HG02678 (cell line): ENCODE measurements at regions not wholly inside any gene's neighbourhood (a gene's known extent, or its start where the extent isn't known, plus 50 kb on each side); places are given as distances from the start of the nearest gene placed in this dataset.
"Not testable (repeated sequence)": the region's sequence is repeated elsewhere in the genome, so short reads cannot be mapped to it uniquely, and the experiment has no call there.

ENCODE experiments used
- ATAC-seq: cut with Tn5 transposase; IDR thresholded peaks from one replicate; pipeline ENCODE4 v1.9.1; 2021; ENCODE audit warnings: mild to moderate bottlenecking, moderate library complexity; ENCODE audit not compliant: unreplicated experiment

- no peak for ATAC-seq
These were observed 142.9 kb upstream of the GRAMD2B start for GRCh38 chr5:126280343-126280742.

GRCh38 chr5:126280846-126281245 lies 142.4 kb upstream of the GRAMD2B start:
- no peak for ATAC-seq

GRCh38 chr5:126284977-126285696 lies 138.1 kb upstream of the GRAMD2B start:
- ATAC-seq = no peak

DNA sequence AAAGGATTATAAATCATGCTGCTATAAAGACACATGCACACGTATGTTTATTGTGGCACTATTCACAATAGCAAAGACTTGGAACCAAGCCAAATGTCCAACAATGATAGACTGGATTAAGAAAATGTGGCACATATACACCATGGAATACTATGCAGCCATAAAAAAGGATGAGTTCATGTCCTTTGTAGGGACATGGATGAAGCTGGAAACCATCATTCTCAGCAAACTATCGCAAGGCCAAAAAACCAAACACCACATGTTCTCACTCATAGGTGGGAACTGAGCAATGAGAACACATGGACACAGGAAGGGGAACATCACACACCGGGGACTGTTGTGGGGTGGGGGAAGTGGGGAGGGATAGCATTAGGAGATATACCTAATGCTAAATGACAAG lies 127.1 kb upstream of the GRAMD2B start:
- not testable (repeated sequence) for ATAC-seq

- no peak for ATAC-seq
These were observed 122.9 kb upstream of the GRAMD2B start for GRCh38 chr5:126300293-126300692.

GRCh38 chr5:126301056-126301455 lies 122.2 kb upstream of the GRAMD2B start:
- ATAC-seq = no peak

DNA sequence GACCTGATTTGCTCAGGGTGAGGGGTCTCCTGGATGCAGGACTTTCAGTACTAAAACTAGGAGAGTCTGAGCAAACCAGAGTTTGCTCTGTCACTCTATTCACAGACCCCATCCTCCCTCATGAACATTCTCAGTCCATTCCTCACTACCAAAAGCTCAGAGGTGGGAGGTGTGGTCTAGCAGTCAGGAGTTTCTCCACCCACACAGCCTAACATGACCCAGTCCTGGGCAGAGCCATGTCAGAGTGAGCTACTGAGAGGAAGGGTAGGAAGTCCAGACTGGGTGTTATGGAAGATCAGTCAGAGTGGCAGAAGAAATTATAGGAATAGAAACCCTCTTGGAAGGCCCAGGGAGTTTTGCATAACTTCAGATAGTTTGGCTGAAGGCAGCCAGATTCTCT lies 113.3 kb upstream of the GRAMD2B start:
- no peak for ATAC-seq

GRCh38 chr5:126311766-126312165 lies 111.4 kb upstream of the GRAMD2B start:
- no peak for ATAC-seq

- no peak for ATAC-seq
These were observed 107.9 kb upstream of the GRAMD2B start for GRCh38 chr5:126315341-126315740.

DNA sequence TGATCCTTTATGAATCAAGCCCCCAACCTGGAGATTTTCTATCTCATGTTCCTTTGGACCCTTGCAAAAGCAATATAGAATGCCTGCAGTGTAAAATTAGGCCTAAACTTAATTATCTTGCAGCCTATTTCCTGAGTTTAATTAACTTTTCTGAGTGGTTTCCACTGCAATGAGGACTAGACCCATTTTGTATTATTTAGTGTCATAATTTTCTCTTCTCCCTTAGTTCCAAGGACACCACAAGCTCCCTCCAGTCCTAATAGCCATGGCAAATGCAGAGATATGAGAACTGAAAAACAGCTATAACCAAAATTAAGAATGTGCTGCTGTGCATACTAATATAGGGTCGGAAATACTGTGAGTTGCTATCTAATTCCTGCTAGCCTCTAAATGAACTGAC lies 90.9 kb upstream of the GRAMD2B start:
- no peak for ATAC-seq

DNA sequence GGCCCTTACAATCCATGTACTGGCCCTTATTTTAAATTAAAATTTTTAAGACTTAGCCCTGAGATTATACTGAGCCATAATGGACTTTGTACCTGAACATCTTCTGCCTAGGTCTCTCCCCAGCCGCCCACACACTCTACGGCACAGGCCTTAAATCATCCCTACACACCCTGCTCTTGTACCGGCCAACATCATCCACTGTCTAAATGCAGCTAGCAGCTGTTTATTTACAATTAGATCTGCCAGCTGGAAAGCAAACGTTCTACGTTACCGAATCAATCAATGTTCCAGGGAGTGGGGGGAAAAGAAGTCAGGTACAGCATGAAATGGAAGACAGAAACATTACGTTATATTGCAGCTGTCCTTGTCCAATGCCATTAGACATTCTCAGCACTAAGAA lies 88.4 kb upstream of the GRAMD2B start:
- no peak for ATAC-seq

DNA sequence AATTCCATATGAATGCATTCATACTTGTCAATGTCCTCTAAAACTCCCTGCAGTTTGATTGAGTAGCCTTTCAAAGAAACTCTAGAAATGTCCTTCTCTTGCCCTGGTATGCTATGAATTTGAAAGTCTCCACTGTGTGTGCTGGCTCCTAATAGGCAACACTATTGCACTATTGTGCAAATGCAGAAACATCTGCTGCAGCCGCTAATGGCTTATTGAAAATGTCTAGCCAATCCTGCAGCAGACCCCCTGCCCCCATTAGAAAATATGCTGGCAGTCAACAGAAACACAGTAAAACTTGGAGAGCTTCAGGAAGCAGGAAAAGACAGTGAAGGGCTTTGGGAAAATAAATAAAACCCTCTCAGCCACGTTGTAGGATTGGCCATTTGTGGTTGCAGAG lies 87.3 kb upstream of the GRAMD2B start:
- no peak for ATAC-seq

DNA sequence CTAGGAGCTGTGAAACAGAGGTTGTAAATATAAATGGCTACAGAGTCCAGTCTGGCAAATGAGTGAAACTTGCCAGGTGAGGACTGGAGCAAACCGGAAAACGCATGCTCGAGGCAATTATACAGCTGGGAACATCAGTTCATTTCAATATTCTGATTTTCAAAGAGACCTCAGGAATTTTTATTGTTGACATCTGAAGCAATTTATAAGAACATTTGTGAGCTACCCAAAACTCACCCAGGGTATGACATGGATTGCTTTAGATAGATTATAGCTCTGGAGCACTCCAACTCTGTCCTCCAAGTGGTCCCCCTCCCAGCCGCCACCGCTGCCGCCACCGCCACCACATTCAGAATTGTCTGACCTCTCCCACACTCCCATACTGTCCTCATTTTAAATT lies 84.6 kb upstream of the GRAMD2B start:
- ATAC-seq = no peak

DNA sequence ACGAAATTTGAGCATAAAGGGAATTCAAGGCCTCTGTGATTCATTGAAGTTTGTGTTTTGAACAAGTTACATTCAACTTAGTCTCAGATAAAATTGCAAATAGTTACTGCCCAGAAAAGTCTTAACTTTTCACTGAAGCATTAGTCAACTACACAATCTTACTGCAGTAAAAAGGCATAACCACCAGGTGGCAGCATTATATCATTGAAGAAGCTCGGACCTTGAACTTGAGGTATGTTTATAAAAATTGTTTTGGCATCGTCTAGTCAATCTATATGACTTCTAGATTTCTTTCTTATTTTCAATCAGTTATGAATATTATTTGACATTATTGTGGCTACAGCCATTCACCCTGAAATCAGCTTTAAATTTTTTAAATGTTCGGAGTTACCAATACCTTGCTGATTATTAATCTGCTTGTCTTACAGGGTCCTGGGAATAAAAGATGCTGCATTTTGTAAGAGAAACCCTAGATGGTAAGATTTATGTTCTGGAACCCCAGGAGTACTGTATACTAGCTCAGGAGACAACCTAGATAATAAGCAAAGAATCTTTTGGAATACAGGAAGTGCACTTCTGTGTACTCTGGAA lies 83.9 kb upstream of the GRAMD2B start:
- ATAC-seq = peak; percentile 65

DNA sequence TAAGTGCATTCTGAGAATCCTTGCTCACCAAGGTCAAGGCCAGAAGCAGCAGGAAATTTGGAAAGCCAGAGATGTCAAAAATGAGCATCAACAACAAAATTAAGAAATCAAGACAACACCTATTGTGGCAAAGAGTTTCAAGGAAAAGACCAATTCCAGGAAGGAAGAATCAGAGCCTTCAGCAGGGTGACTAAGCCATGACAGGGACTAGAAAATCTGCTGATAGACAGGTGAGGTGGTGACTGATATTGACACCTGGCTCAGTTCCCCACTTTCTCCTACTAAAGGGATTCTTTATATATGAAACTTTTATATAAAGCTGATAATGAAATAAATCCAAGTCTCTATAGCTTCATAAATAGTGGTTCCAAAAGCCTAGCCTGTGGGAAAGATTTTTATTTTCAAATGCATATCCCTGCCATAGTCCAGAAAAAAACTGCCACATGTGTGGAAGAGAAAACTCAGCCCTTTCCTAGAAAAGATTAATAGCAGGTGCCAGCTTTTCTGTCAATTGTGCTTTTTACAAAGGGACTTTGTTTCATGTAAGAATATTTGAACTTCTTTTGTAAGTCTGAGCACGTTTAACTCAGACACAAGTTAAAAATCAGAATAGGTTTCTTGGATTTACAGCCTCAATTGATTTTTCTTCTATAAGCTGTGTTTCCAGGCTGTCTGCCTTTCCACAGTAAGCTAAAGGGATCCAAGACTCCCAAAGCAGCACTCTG lies 81.1 kb upstream of the GRAMD2B start:
- ATAC-seq = no peak

DNA sequence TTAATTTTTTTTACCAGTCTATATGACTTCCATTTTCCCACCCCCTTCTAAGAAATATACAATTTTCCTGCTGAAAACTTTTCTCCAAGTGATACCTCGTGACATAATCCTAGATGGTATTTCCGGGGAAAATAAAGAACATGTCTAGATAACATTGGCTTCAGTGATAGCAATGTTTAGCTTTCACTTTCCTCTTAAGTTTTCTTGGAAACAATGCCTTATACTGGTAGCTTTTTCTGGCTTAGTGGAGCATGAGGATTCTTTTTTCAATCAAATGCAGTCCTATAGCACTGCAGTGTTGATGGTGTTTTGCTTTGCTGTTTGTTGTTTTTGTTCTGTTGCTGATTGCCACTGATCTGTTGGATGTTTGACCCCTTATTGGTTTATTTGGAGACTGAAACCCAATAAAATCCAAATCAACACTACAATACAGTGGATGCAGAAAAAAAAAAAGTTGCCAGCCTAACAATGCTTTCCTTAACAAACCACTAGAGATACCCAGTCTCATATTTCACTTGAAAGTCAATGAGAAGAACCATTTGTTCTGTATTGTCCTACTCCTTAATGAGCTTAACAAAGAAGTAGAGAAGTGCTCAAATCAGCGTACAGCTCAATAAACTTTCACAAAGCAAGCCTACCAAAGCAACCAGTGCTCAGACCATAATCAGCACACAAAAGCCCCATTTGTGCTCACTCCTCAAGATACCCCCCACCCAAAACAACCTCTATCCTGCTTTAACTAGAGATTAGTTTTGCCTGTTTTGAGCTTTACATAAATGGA lies 74.2 kb upstream of the GRAMD2B start:
- no peak for ATAC-seq

- ATAC-seq = no peak
These were observed 72.1 kb upstream of the GRAMD2B start for GRCh38 chr5:126351153-126351552.

DNA sequence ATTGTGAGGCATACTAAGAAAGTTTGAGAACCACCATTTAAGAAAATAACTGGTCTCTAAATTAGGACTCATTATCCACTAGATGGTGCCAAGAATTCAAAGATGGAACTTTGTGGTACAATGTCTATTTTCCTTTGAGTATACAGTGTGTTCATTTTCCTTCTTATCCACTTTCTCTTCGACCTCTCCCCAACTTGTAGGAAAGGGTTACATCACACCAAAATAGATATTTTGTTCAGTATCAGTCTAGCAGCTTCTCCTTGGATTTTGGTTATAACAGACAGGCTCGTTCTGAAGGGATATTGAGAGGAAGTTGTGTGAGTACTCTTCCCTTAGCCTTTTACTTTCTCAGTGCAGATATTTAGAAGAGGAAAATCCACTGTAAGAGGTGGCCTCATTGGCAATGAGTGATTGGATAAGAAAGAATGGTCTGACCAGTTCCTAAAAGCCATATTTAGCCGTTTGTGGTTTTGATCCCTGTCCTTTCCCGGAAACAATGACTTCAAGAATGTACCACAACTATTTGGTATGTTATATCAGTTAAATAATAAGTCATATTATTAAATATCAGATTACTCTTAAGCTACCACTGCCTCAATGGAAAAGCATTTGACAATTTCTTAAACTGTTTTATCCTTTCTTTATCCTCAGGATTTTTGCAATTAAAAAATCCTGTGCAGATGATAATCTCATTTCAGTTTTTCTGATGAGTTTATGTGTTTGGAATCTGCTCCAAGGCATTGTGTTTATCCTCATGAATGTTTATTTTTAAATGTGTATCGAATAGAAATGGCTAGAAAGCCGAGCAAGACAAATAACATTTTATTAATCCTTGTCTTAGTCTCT lies 69.0 kb upstream of the GRAMD2B start:
- ATAC-seq = peak; percentile 28

DNA sequence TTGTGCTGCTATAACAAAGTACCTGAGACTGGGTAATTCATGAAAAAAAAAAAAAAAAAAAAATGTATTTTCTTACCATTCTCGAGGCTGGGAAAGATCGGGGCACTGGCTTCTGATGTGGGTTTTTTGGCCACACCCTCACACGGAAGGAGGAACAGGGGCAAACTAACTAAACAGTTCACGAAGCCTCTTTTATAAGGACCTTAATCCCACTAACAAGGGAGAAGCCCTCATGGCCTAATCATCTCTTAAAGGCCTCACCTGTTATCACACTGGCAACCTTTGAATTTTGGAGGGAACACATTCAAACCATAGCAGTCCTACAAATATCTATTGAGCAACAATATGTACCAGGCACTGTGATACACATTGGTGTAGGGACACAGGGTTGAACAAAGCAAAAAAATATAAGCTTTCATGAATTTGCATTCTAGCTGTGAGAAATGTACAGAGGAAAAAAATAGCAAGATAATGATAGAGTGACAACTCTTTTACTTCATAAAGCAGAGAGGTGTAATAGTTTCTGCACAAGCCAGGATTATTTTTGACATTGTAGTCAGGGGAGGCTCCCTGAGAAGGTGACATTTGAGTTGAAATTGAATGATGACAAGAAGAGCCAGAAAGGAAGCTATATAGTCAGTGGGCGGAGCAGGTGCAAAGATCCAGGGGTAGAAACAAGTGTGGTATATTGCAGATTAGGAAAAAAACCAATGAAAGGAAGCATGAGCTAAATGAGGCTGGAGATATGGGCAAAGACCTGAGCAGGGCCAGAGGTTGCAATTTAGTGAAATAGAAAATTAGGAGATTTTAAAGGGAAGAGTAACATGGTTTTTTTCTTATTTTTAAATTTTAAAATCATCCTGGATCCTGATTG lies 68.1 kb upstream of the GRAMD2B start:
- no peak for ATAC-seq

DNA sequence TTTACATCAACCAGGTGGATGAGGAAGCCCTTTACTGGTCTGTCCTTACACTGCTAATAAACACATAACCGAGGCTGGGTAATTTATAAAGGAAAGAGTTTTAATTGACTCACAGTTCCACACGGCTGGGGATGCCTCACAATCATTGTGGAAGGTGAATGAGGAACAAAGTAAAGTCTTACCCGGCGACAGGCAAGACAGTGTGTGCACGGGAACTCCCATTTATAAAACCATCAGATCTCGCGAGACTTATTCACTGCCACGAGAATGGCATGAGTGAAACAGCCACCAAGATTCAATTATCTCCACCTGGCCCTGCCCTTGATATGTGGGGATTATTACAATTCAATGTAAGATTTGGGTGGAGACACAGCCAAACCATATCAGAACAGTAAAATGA lies 67.3 kb upstream of the GRAMD2B start:
- ATAC-seq = no peak
